Kasumi-1 (cell line): ENCODE measurements at regions not wholly inside any gene's neighbourhood (a gene's known extent, or its start where the extent isn't known, plus 50 kb on each side); places are given as distances from the start of the nearest gene placed in this dataset.

Experiments used
- DNase-seq, 2 experiments: peaks; one replicate each; lab custom pipeline; 2025; lab: John Stamatoyannopoulos, UW

DNA sequence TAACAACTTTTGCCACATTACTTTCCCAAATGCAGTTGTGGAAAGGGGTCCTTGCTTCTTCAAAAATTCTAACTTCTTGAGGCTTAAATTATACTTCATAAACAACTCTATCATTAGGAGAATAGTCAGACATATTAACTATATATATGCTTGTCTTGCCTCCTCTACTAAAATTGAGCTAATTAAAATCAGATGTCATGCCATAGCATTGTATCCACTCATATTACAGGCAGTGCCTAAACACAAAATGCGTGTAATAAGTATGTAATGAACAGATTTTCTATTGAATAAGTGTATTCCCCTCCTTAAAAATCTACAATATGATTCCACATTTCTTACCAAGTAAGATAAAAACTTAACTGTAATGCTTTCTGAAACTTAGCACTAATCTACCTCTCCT, 204.5 kb downstream of the PLK2 start:
- no peak for DNase-seq

- DNase-seq = no peak
These were observed 211.7 kb downstream of the PLK2 start for GRCh38 chr5:58248221-58248620.

- no peak for DNase-seq
These were observed 213.4 kb downstream of the PLK2 start for GRCh38 chr5:58246461-58246944.

GRCh38 chr5:58245476-58245840, 214.4 kb downstream of the PLK2 start:
- no peak for DNase-seq

- DNase-seq = peak; percentile 15
These were observed 214.9 kb downstream of the PLK2 start for GRCh38 chr5:58244819-58245475.

GRCh38 chr5:58241389-58241788, 218.5 kb downstream of the PLK2 start:
- no peak for DNase-seq

DNA sequence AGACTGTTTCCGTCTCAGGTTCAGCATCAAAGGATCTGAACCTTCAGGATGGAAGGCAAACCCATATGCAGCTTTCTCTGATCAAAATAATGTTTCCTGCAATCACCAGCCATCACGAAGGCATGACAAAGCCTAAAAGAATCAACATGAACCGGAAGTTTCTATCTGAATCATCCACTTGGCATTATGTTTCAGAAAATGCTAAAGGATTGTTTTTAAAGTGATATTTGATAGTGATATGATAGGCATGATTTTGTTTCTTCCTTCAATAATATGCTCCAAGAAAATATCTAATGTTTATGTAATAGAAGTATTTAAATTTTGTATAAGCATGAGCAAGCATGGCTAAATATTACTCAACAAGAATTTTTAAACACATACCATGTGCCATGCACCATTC, 219.6 kb downstream of the PLK2 start:
- no peak for DNase-seq

DNA sequence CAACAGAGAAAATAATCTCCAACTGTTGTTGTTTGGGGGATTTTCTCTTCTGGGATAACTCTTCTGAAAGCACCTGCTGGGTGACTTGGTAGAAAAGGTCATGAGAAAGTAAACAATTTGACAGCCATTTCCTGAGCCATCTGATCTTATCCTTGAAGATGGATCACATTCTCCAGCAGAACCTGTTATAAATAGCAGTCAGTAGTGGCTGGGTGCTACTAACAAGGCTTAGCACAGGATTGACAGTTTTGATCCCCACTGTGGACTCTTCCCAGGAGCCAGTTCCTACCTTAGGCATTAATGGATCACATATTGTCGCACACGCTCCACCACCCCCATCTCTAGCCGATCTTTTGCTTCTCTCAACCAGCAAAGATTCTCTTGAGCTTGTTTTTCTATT, 220.2 kb downstream of the PLK2 start:
- DNase-seq = no peak

DNA sequence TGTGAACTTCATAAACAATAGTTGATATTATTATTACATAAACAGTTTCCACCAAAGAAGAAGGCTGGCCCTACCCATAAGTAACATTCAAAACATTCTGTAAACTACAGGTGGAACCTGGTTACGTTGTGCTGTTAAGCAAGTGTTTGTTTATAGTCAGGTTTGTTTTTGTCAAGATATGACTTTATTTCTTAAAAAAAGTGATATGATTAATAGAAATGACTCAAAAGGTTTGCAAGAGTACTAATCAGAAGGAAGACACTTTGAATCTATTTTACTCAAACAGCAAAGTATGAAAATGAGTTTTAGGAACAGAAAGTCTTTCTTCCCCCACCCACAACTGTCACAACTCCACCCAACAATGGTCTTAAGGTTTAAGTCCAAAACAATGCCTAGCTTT, 220.8 kb downstream of the PLK2 start:
- DNase-seq = no peak

- no peak for DNase-seq
These were observed 223.4 kb downstream of the PLK2 start for GRCh38 chr5:58236498-58236897.

GRCh38 chr5:58235299-58235698, 224.6 kb downstream of the PLK2 start:
- peak; percentile 72 to 74 for DNase-seq

DNA sequence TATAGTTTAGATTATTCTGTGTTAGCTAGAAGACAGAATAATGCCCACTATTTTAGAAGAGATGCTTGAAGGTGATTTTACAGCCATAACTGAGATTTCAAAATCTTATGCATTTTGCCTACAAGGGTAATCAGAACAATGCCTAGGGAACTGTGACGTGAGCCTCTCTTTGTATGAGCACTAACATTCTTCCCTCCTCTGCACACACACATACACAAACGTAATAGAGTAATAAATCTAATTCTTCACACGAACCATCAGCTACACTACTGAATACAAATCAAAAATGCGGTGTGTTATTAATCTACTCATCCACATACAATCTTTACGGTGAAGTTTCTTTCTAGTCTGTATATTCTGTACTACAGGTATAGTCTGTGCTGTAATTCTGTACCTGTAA, 227.8 kb downstream of the PLK2 start:
- DNase-seq = no peak

DNA sequence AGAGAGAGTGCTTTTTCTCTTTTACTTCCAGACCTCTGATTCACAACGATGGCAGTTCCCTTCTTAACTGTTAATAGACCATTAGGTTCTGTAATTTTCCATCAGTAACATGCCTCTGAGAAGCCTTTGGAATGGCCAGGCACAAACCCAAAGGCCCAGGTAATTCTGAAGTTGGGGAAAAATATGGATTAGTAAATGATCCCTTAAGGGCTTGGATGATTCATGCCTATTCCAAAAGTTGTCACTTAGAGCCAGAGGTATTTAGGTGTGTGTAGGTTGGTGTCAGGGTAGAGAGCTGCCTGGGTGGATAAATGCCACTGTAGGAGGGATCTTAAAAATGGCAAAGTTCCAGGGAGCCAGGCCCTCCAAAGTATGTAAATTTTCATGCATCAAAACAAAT, 228.8 kb downstream of the PLK2 start:
- DNase-seq = no peak

GRCh38 chr5:58228896-58229295, 231.0 kb downstream of the PLK2 start:
- no peak for DNase-seq

DNA sequence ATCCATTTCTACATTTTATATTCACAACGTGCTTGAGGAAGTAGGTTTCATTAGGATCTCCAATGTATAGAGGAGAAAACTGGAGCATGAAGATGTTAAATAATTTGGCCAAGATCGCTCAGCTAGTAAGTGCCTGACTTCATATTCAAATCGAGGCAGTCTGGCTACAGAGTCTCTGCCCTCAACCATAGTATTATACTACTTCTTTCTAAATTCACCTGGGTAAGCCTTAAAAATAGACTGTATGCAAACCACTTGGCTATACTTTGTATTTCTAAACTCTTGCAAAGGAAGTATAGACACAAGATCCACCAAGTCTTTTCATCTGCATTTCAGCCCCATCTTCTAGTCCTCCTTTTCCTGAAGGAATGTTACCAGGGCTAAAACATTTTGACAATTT, 232.0 kb downstream of the PLK2 start:
- no peak for DNase-seq

DNA sequence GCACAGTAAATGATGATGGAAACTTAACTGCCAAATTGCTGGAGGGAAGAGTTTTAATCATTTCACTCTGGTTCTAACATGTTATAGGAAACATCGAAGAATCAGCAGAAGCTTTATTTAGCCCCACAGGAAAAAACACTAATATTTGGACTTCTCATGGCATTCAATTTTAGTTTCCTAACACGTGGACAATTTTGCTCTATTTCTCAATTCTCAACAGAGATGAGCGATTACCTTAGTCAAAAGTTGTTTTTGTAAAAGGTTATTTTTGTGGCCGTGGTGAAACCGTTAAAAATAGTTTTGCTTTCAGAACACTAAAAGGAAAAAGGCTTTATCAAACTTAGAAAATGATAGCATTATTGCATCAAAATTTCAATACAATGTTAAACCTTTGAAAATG, 235.2 kb downstream of the PLK2 start:
- DNase-seq = no peak

DNA sequence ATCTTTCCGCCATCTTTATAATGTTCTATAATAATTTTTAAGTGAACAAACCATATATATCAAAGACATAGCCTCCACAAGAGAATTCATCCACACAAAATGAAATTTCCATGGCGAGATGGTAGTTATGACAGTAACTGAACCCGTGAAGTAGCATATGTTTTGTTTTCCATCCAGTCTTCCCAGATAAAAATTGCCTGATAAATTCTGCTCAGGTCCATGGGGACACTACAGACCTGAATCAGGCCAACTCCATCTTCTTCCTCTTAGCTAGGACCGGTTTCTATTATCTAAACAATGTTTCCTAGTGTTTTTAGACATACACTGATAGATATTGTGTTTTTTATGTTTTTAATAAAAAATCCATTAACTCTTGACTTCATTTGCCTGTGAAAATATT, 235.7 kb downstream of the PLK2 start:
- no peak for DNase-seq

DNA sequence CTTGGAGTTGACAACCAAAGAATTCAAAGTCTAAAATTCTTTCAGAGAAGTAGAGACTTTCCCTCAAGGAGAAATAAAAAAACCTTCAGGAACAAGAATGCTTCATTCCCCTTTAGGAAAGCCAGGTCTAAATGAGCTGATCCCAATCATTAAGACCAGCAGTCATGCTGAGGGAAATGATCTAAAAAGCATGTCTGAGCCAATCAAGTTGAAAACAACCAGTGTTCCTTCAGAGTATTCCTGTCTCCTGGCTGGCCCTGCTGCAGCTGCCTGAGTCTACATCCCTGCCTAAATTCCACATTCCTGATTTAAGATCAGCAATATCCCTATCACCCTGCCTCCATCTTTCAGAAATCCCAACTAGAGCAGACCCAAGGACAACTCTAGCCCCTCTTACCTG, 244.5 kb downstream of the PLK2 start:
- DNase-seq = no peak

DNA sequence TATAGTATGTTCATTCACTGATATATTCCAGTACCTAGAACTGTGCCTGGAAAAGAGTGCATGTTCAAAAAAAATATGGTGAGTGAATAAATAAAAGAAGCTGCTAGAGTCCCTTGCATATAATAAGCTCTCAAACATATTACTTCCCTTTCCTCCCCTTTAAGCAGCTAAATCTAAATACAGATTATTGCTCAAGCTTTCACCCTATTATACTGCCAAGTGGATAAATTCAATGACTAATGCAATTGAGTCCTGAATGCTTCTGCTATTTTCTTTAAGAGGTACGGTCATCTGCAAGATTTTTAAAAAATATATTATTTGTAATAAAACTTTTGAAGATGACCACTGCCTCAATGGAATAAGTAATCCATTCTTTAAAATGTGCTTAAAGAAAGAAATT, 248.4 kb downstream of the PLK2 start:
- DNase-seq = peak; percentile 23 to 24

- DNase-seq = no peak
These were observed 251.2 kb downstream of the PLK2 start for GRCh38 chr5:58208674-58209073.

DNA sequence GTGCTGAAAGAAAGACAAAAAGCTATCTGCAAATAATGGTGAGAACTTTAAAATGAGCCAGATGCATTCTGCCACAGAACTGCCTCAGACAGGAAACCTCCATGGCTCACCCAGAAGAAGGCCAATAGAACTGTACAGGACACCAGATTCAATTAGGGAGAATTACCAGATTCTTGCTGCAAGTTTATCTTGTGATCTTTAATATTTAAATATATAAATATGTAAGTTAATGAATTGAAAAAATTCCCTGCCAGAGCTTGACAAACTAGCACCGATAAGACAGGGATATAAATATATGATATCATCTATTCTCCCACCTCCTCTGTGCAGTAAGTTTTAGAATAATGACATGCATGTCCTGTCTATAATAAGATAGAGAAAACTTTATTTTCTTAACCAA, 252.8 kb downstream of the PLK2 start:
- no peak for DNase-seq

DNA sequence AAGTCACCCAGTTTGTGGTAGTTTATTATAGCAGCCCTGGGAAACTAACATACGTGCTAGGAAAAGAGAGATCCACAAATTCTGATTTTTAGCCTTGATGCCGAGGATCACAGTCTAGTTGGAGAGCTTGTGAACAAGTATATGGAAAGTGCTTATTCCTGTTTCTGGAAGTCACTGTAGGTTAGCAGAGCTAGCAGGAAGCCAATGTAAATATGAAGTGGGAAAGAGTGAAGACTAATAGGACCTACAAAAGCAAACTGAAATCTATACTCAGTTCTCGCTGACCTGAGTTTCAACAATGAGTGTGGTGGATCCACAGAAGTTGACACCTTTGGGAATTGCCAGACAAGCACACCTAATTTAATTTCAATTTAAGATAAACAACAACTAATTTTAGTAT, 254.9 kb downstream of the PLK2 start:
- DNase-seq = no peak

DNA sequence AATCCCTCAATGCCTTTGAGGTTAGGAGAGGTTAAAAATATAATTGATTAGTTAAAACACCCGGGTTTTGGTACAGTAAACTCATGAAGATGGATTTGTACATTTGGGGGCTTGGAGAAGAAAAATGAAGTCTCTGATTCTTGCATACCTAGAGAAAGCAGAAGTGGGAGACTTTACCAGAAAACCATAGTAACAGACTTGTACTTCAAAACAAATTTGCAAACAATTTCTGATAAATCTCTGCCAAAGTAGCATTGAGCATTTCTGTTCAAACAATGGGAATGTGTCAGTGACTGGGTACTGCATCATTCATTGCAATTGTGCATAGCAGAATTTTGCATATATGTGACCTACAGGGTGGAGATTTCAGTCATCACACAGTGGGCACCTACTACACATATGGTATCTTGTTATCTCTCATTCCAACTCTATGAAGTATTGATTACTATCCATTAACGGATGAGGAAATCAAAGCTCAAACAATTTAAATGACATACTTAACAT, 256.9 kb downstream of the PLK2 start:
- DNase-seq = no peak

GRCh38 chr5:58201922-58202648, 257.8 kb downstream of the PLK2 start:
- DNase-seq = no peak
